Fibroblast of gingiva (primary cell): ENCODE measurements at regions not wholly inside any gene's neighbourhood (a gene's known extent, or its start where the extent isn't known, plus 50 kb on each side); places are given as distances from the start of the nearest gene placed in this dataset.

ENCODE experiments used
- DNase-seq: peaks from one replicate; pipeline ENCODE4 v3.0.0-alpha.2; 2011; ENCODE audit warnings: low read depth

GRCh38 chr4:183563874-183564273, 59.0 kb downstream of the ING2 start:
- no peak for DNase-seq

GRCh38 chr4:183571350-183571941, 66.6 kb downstream of the ING2 start:
- peak; percentile 19 for DNase-seq

- DNase-seq: no peak
These were observed 72.0 kb downstream of the ING2 start for GRCh38 chr4:183576701-183577404.

- no peak for DNase-seq
These were observed 75.5 kb downstream of the ING2 start for GRCh38 chr4:183580370-183580769.

- DNase-seq: no peak
These were observed 76.0 kb downstream of the ING2 start for GRCh38 chr4:183580849-183581248.

- DNase-seq: no peak
These were observed 72.2 kb downstream of the RWDD4 start for GRCh38 chr4:183586824-183587223.

GRCh38 chr4:183588169-183588675, 70.8 kb downstream of the RWDD4 start:
- DNase-seq: peak; percentile 91

- DNase-seq: no peak
These were observed 70.3 kb downstream of the RWDD4 start for GRCh38 chr4:183588691-183589090.

- no peak for DNase-seq
These were observed 69.4 kb downstream of the RWDD4 start for GRCh38 chr4:183589461-183590099.
